HFF-Myc (cell line): ENCODE measurements at regions not wholly inside any gene's neighbourhood (a gene's known extent, or its start where the extent isn't known, plus 50 kb on each side); places are given as distances from the start of the nearest gene placed in this dataset.
"Not testable (repeated sequence)": the region's sequence is repeated elsewhere in the genome, so short reads cannot be mapped to it uniquely, and the experiment has no call there.

ENCODE experiments used
- DNase-seq: peaks from one replicate; pipeline ENCODE4 v3.0.0-alpha.2; 2011; ENCODE audit warnings: low read depth; ENCODE audit errors: extremely low read depth
- H3K4me3 ChIP-seq: replicated peaks from 2 replicates; pipeline ENCODE4 v1.5.1; 2011; ENCODE audit warnings: low read depth, mild to moderate bottlenecking, control low read depth, low read length
- CTCF ChIP-seq: IDR thresholded peaks from 2 replicates; pipeline ENCODE4 v1.5.1; 2012; ENCODE audit warnings: mild to moderate bottlenecking, low read depth, low read length, control low read depth; ENCODE audit errors: missing control alignments

GRCh38 chr20:16860914-16861313 is 112.8 kb downstream of the OTOR start:
- no peak overlapping the region for H3K4me3 ChIP-seq
- no peak for DNase-seq
- no peak for TF ChIP-seq CTCF

GRCh38 chr20:16861708-16862107 is 113.5 kb downstream of the OTOR start:
- H3K4me3 ChIP-seq = no peak overlapping the region
- TF ChIP-seq CTCF = no peak
- DNase-seq = no peak

GRCh38 chr20:16863303-16863702 is 115.1 kb downstream of the OTOR start:
- H3K4me3 ChIP-seq = no peak overlapping the region
- no peak for TF ChIP-seq CTCF
- no peak for DNase-seq

- no peak for TF ChIP-seq CTCF
- H3K4me3 ChIP-seq = no peak overlapping the region
- DNase-seq = no peak
Observed at GRCh38 chr20:16864069-16864468, 115.9 kb downstream of the OTOR start.

GRCh38 chr20:16864963-16865362 is 116.8 kb downstream of the OTOR start:
- H3K4me3 ChIP-seq = no peak overlapping the region

GRCh38 chr20:16865406-16865805 is 117.2 kb downstream of the OTOR start:
- DNase-seq = no peak
- H3K4me3 ChIP-seq = no peak overlapping the region
- no peak for TF ChIP-seq CTCF

More at GRCh38 chr20:16864963-16865362, 116.8 kb downstream of the OTOR start:
- no peak for TF ChIP-seq CTCF
- no peak for DNase-seq

- not testable (repeated sequence) for H3K4me3 ChIP-seq, DNase-seq
Observed at GRCh38 chr20:16873124-16873523, 125.0 kb downstream of the OTOR start.
